ENCODE measurements at regions not wholly inside any gene's neighbourhood (a gene's known extent, or its start where the extent isn't known, plus 50 kb on each side); places are given as distances from the start of the nearest gene placed in this dataset.

DNA sequence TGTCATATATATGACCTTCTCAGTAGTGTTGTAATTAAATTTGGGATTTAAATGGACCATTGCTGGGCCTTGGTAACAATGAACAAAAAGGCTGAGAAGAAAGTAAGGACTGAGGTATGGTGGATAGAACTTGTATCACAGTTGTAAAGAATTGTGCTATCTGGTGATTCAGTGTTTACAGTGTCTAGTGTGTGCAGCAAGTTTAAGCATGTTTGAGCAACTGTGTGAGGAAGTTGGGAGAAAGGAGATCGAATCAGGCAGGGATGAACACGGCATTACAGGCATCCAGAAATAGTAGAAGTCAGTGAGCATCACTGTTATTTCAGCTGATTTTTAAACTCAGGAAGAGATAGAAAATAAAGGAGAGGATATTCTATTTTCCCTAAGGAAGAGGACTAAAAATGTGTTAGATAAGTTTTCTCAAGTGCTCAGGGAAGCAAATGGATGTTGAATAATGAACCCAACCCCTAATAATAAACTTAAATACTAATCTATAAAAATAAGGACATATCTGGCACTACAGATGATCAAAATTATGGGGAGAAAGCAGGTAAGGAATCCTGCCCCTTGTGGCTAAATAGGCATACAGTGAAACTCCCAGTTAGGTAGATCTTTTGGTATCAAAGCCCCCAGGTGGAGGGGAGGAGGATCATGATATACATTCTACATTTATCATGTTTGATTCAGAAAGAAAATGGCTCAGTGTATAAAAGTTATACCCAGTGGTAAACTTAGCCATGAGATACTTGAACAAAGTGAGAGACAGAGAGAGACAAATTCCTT is 361.0 kb upstream of the ANO3 start:
- DNase-seq (ENCODE audit: low read depth), result no peak

- DNase-seq (ENCODE audit: low read depth), result no peak
Observed at GRCh38 chr11:25980091-25980490, 351.8 kb upstream of the ANO3 start.

- peak; percentile 14 for DNase-seq (ENCODE audit: low read depth)
Observed at GRCh38 chr11:25981998-25982397, 349.9 kb upstream of the ANO3 start.

GRCh38 chr11:25983280-25983679 is 348.6 kb upstream of the ANO3 start:
- DNase-seq (ENCODE audit: low read depth), result no peak

- no peak for DNase-seq (ENCODE audit: low read depth)
Observed at GRCh38 chr11:25988178-25988577, 343.8 kb upstream of the ANO3 start.

GRCh38 chr11:25990406-25990805 is 341.5 kb upstream of the ANO3 start:
- DNase-seq (ENCODE audit: low read depth), result no peak

- DNase-seq (ENCODE audit: low read depth), result no peak
Observed at GRCh38 chr11:25991476-25991875, 340.5 kb upstream of the ANO3 start.

DNA sequence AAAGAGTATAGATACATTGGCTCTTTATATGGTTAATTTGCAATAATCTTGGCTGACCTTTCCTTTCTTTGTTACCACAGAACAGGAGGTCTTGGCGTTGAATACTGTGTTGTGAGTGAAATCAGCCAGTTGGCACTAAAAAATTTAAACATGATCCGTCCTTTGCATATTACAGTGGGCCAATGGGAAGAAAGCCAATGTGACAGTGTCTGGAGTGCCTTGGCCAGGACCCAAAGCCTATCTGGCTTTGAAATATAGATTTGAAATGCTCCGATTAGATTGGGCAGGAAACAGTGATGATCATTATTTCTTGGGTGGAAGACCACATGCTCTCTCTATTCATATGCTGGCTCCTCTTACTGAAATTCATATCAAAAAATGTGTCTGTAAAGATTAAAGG is 339.6 kb upstream of the ANO3 start:
- no peak for DNase-seq (ENCODE audit: low read depth)

DNA sequence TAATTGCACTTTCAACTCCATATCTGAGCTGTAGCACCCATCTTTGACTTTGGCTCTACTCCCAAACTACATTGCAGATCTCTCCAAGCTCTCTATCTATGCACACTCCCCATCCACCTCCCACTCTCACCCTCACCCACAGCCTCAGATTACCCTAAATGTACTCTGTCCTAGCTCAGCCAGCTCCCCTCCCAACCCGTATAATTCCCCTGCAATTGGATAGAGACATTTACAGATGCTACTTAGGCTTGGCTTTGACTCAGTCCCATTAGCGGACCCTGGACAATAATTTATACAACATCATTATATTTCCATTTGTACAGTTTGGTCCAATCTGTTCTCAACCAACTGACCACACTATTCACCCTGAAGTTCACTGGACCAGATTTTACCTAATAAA is 338.9 kb upstream of the ANO3 start:
- DNase-seq (ENCODE audit: low read depth), result no peak

DNA sequence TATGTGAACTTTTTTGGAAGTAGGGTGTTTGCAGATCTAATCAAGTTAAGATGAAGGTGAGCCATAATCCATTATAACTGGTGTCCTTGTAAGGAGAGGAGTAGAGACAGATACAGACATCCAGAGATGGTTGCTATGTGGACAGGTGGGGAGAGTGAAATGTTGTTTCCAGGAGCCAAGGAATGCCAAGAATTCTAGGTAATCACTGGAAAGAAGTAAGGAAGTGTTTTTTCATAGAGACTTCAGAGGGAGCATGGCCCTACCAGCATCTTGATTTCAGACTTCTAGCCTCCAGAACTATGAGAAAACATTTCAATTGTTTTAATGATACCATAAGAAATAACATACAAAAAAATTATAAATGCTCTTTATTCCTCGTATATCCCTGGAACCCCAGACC is 320.5 kb upstream of the ANO3 start:
- no peak for DNase-seq (ENCODE audit: low read depth)

DNA sequence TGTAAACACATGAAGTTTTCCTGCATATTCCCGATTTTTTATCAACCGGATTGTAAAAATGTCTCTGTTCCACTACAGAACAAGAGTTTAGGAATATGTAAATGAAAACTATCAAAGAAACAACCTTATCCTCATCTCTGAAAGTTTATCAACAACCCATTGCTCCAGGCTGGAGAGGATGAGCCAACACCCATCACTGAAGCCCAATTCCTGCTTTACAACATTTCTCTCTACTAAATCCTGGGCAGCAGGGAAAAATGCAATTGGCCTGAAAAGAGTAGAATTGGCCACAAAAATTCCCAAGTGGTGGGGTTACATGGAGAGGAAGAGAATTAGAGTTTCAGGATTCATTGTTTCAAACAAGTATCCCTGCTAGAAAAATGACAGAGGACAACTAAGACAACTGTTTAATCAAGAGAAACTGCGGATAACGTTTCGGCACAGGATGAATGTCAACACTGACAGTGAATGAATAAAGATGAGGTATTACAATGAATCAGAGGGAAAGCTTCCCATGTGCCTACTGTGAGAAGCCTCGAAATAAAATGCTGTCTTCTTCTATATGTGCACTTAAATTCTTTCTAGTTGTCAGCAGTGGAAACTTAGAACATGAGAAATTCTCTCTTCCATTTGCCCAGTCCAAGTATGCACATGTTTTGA is 317.3 kb upstream of the ANO3 start:
- no peak for DNase-seq (ENCODE audit: low read depth)

- no peak for DNase-seq (ENCODE audit: low read depth)
Observed at GRCh38 chr11:26017322-26017860, 314.5 kb upstream of the ANO3 start.

- DNase-seq (ENCODE audit: low read depth), result no peak
Observed at GRCh38 chr11:26017903-26018302, 314.0 kb upstream of the ANO3 start.

DNA sequence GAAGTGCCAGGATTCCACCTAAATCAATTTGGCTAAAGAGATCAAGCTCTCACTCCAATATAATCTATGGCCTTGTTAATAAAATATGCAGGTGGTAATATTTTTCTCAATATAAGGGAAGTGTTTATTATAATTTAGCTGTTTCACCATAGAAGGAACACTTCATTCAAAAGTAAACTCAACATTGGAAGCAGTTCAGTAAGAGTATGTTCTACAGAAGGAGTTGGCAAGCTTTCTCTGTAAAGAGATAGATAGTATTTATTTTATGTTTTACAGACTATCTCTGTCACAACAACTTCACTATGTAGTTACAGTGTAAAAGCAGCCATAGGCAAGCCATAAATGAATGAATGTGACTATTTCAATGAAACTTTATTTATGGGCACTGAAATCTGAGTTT is 313.6 kb upstream of the ANO3 start:
- no peak for DNase-seq (ENCODE audit: low read depth)

- DNase-seq (ENCODE audit: low read depth), result no peak
Observed at GRCh38 chr11:26019386-26019785, 312.5 kb upstream of the ANO3 start.

DNA sequence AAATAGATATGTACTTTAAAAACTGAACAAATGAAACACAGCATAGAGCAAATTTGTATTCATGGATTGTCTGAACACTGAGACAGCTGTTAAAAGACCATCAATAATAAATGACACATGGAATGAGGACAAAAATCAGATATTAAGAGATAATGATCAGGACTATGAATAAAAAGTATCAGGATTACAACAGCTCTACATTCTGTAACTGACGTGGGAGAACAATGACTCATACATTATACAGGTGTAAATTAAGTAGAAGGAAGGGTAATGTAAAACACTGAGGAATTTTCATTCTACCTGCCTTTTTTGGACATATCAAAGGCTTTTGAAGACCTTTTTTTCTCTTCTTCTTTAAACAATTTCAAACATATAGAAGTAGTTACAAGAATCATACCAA is 310.9 kb upstream of the ANO3 start:
- DNase-seq (ENCODE audit: low read depth), result no peak

- DNase-seq (ENCODE audit: low read depth), result no peak
Observed at GRCh38 chr11:26023057-26023456, 308.9 kb upstream of the ANO3 start.

DNA sequence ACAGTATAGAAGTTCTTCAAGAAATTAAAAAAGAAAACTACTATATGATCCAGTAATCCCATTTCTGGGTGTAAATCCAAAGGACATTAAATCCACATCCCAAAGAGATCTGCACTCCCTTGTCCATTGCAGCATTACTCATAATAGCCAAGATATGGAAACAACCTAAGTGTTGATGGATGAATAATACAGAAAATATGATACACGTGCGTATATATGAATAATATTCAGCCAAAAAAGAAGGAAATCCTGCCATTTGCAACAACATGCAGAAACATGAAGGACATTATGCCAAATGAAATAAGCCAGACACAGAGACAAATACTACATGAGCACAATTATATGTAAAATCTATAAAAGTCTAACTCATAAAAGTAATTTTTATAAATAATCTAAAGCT is 306.3 kb upstream of the ANO3 start:
- DNase-seq (ENCODE audit: low read depth), result no peak

DNA sequence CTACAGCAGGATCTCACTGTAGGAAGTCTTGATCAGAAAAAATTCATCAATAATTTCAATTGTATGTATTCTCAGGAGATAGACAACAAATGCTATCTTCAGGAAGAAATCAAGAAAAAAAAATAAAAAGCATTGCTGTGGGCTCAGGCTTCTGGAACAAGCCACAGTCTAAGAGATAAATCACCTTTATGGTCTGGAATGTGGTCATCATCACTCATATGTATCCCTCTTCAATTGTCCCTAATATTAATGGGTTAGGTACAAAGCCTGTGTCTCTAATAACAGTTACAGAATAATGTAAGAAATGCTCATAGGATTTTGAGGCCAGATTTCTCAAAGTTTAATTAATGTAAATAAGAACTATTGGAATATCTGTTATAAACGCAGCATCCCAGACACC is 305.9 kb upstream of the ANO3 start:
- DNase-seq (ENCODE audit: low read depth), result no peak

DNA sequence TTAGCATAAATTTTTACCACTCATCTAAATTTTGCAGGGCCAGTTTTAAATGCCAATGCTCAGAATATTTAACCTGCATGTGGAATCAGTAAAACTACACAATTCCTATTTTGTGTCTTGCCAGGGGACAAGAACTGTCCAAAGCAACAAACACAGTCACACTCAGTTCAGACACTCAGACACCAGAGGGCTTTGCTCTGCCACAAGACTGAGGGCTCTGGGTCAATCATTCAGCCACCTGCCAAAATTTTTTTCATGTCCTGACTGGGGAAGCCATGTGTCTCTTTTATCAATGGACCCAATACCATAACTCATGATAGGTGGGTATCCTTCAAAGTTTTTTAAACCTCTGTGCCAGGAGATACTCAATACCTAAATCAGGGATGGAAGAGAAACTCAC is 304.0 kb upstream of the ANO3 start:
- no peak for DNase-seq (ENCODE audit: low read depth)

- peak; percentile 21 for DNase-seq (ENCODE audit: low read depth)
Observed at GRCh38 chr11:26028393-26028911, 303.5 kb upstream of the ANO3 start.

- DNase-seq (ENCODE audit: low read depth), result no peak
Observed at GRCh38 chr11:26030399-26030798, 301.5 kb upstream of the ANO3 start.

DNA sequence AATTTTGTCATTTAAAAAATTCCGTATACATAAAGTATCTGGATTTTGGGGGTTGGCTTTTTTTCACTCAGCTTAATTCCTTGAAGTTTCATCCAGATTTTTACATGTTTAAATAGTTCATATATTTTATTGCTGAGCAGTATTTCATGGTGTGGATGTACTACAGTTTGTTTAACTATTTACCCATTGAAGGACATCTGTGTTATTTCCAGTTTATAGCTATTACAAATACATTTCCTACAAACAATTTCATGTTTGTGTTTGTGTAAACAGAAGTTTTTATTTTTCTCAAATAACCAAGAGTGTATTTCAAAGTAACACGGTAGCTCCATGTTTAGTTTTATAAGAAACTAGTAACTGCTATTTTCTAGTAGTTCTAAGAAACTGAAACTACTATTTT is 299.7 kb upstream of the ANO3 start:
- no peak for DNase-seq (ENCODE audit: low read depth)

Measured in M059J (cell line).